ENCODE measurements at regions not wholly inside any gene's neighbourhood (a gene's known extent, or its start where the extent isn't known, plus 50 kb on each side); places are given as distances from the start of the nearest gene placed in this dataset.
"Not testable (repeated sequence)": the region's sequence is repeated elsewhere in the genome, so short reads cannot be mapped to it uniquely, and the experiment has no call there.

GRCh38 chr7:55743454-55743717, 119.2 kb downstream of the SEPTIN14 start:
- H3K27ac ChIP-seq; H3K9me3 ChIP-seq; H3K36me3 ChIP-seq (replicated peaks in 1 of 2; ENCODE audit: insufficient read depth in 1 of 2, low read depth in 2 of 2); H3K27me3 ChIP-seq; ATAC-seq; intact Hi-C loops (cut with DNase I); H3K4me1 ChIP-seq; H3K4me3 ChIP-seq; DNase-seq: not testable (repeated sequence)
- whole genome bisulfite sequencing, 2 donors, result 83 to 89% methylated on average over 6 to 10 of the region's 12 CpGs

- H3K27ac ChIP-seq; H3K4me1 ChIP-seq; H3K36me3 ChIP-seq (replicated peaks in 1 of 2; ENCODE audit: insufficient read depth in 1 of 2, low read depth in 2 of 2); H3K9me3 ChIP-seq; H3K4me3 ChIP-seq; intact Hi-C loops (cut with DNase I); H3K27me3 ChIP-seq; ATAC-seq; DNase-seq: not testable (repeated sequence)
- 86 to 91% methylated on average over 15 to 29 of the region's 37 CpGs for WGBS, 2 donors
Observed at GRCh38 chr7:55742651-55743453, 119.7 kb downstream of the SEPTIN14 start.

GRCh38 chr7:55741721-55742631, 120.6 kb downstream of the SEPTIN14 start:
- DNase-seq; H3K9me3 ChIP-seq; H3K4me1 ChIP-seq; ATAC-seq; H3K36me3 ChIP-seq (replicated peaks in 1 of 2; ENCODE audit: insufficient read depth in 1 of 2, low read depth in 2 of 2); H3K27me3 ChIP-seq; H3K27ac ChIP-seq; intact Hi-C loops (cut with DNase I); H3K4me3 ChIP-seq: not testable (repeated sequence)
- WGBS, 2 donors, result 90 to 94% methylated on average over 22 to 47 of the region's 47 CpGs

- 86 to 87% methylated on average over 19 to 26 of the region's 27 CpGs for WGBS, 2 donors
- H3K4me1 ChIP-seq; H3K27ac ChIP-seq; intact Hi-C loops (cut with DNase I); H3K4me3 ChIP-seq; H3K36me3 ChIP-seq (replicated peaks in 1 of 2; ENCODE audit: insufficient read depth in 1 of 2, low read depth in 2 of 2); ATAC-seq; H3K27me3 ChIP-seq; DNase-seq; H3K9me3 ChIP-seq: not testable (repeated sequence)
Observed at GRCh38 chr7:55740633-55741250, 121.8 kb downstream of the SEPTIN14 start.

- H3K4me3 ChIP-seq; H3K4me1 ChIP-seq; H3K27ac ChIP-seq; intact Hi-C loops (cut with DNase I); H3K9me3 ChIP-seq; DNase-seq; H3K27me3 ChIP-seq; H3K36me3 ChIP-seq (replicated peaks in 1 of 2; ENCODE audit: insufficient read depth in 1 of 2, low read depth in 2 of 2); ATAC-seq: not testable (repeated sequence)
- WGBS, 2 donors, result 72 to 79% methylated on average over 5 to 6 of the region's 8 CpGs
Observed at GRCh38 chr7:55740053-55740452, 122.5 kb downstream of the SEPTIN14 start.

GRCh38 chr7:55736641-55737221, 125.8 kb downstream of the SEPTIN14 start:
- H3K27me3 ChIP-seq; H3K27ac ChIP-seq; H3K4me1 ChIP-seq; H3K36me3 ChIP-seq (replicated peaks in 1 of 2; ENCODE audit: insufficient read depth in 1 of 2, low read depth in 2 of 2); intact Hi-C loops (cut with DNase I); H3K9me3 ChIP-seq; DNase-seq; H3K4me3 ChIP-seq; ATAC-seq: not testable (repeated sequence)
- WGBS, 2 donors, result 70 to 79% methylated on average over 7 to 11 of the region's 11 CpGs

GRCh38 chr7:55733241-55734140, 129.1 kb downstream of the SEPTIN14 start:
- Histone ChIP-seq H3K27me3 (no peaks in the 10 kb centered on the region), H3K4me1 (no peaks in the 10 kb centered on the region), H3K36me3 (replicated peaks in 1 of 2; ENCODE audit: insufficient read depth in 1 of 2, low read depth in 2 of 2) (no peaks in the 10 kb centered on the region), H3K9me3 (no peaks in the 10 kb centered on the region), H3K4me3 (no peak overlapping the region), H3K27ac (peak overlapping the region in 3 of 4 donors; percentile 12 to 46 (median 35))
- WGBS, 2 donors, result 35 to 41% methylated on average over 8 of the region's 8 CpGs
- peak; percentile 66 for ATAC-seq
- intact Hi-C loops (cut with DNase I), result no loop called here
- TF ChIP-seq CTCF (IDR thresholded peaks at IDR 0.05) (no peak), POLR2A (IDR thresholded peaks at IDR 0.05) (no peak)
- DNase-seq, result no peak

Data from body of pancreas (tissue), 4 donors.